ENCODE measurements at regions not wholly inside any gene's neighbourhood (a gene's known extent, or its start where the extent isn't known, plus 50 kb on each side); places are given as distances from the start of the nearest gene placed in this dataset.

GRCh38 chr13:22642088-22642487, 538.7 kb upstream of the SGCG start:
- DNase-seq (ENCODE audit: low read depth in 1 of 2, low spot score in 2 of 2) (no peak), FAIRE-seq (no peak)
- no peaks in the 10 kb centered on the region for H3K79me1 ChIP-seq (ENCODE audit: low read depth, low read length)
- no peak overlapping the region for H2BK20ac ChIP-seq (ENCODE audit: low read length)
- H3K23ac ChIP-seq (ENCODE audit: insufficient read length) = no peak overlapping the region
- WGBS, 2 experiments (ENCODE audit: extremely low coverage in 1 of 2, insufficient coverage in 1 of 2, insufficient read length in 1 of 2, insufficient replicate concordance in 2 of 2, low coverage in 1 of 2, low lambda C conversion rate in 2 of 2, missing lambda C conversion rate in 1 of 2) = 91% methylated on average over 8 of the region's 8 CpGs; no CpG with 5 or more reads in 1 of the 2 experiments
- no peak overlapping the region for H3K4me3 ChIP-seq (ENCODE audit: extremely low read depth in 1 of 4, insufficient read depth in 2 of 4, low read depth in 3 of 4, low read length in 4 of 4)
- no peak overlapping the region for H4K91ac ChIP-seq (replicated peaks; ENCODE audit: insufficient read length, low read length)
- TF ChIP-seq RAD21 (IDR thresholded peaks at IDR 0.05 in 1 of 2, conservative IDR thresholded peaks at IDR 0.05 in 1 of 2; ENCODE audit: low read depth in 2 of 2, low read length in 2 of 2) (no peak), SIX5 (IDR thresholded peaks at IDR 0.05; ENCODE audit: low read depth, low read length) (no peak), SAP30 (IDR thresholded peaks at IDR 0.05; ENCODE audit: insufficient read depth, insufficient replicate concordance, low read length) (no peak), KDM4A (IDR thresholded peaks at IDR 0.05; ENCODE audit: low read depth, low read length, severe bottlenecking) (no peak), PHF8 (conservative IDR thresholded peaks at IDR 0.05; ENCODE audit: low read depth, low read length) (no peak), TAF1 (IDR thresholded peaks at IDR 0.05; ENCODE audit: low read depth, low read length) (no peak), KDM1A (IDR thresholded peaks at IDR 0.05; ENCODE audit: borderline replicate concordance, low read length) (no peak), CEBPB (IDR thresholded peaks at IDR 0.05; ENCODE audit: low read depth, low read length) (no peak), SP1 (IDR thresholded peaks at IDR 0.05; ENCODE audit: low read depth, low read length) (no peak), NANOG (IDR thresholded peaks at IDR 0.05; ENCODE audit: insufficient read depth, low read depth, low read length, poor library complexity, severe bottlenecking) (no peak), POLR2A (IDR thresholded peaks at IDR 0.05; ENCODE audit: control extremely low read depth in 1 of 2, low read depth in 2 of 2, low read length in 2 of 2) (no peak), JUN (IDR thresholded peaks at IDR 0.05; ENCODE audit: low read depth, low read length) (no peak), RNF2 (IDR thresholded peaks at IDR 0.05; ENCODE audit: borderline replicate concordance, low read depth, low read length, missing control alignments, poor library complexity, severe bottlenecking) (no peak), BRCA1 (IDR thresholded peaks at IDR 0.05; ENCODE audit: low read depth, low read length) (no peak)
- H2AK5ac ChIP-seq (ENCODE audit: low read depth, low read length) = no peak overlapping the region
- no peaks in the 10 kb centered on the region for H3K23me2 ChIP-seq (ENCODE audit: low read depth, low read length)
- no peaks in the 10 kb centered on the region; a peak in 1 of 4 replicates for H3K9me3 ChIP-seq (ENCODE audit: insufficient read depth in 2 of 2, low read depth in 1 of 2, low read length in 1 of 2)
- no peak overlapping the region for H4K8ac ChIP-seq (ENCODE audit: extremely low read depth, insufficient read depth, low read length)
- H4K5ac ChIP-seq (ENCODE audit: insufficient read length, low read depth, low read length) = no peak overlapping the region
- POLR2A ChIA-PET (ENCODE audit: partially characterized antibody) = no interaction called here
- H3K9ac ChIP-seq (replicated peaks in 1 of 4; ENCODE audit: extremely low read depth in 1 of 4, low read depth in 3 of 4, low read length in 3 of 4) = no peak overlapping the region
- H3K4me1 ChIP-seq (replicated peaks in 1 of 4; ENCODE audit: control insufficient read depth in 3 of 4, insufficient read depth in 4 of 4, low read length in 3 of 4) = no peaks in the 10 kb centered on the region
- H3K36me3 ChIP-seq (ENCODE audit: control insufficient read depth in 2 of 4, insufficient read depth in 4 of 4, low read length in 3 of 4) = no peaks in the 10 kb centered on the region
- CTCF ChIA-PET (ENCODE audit: partially characterized antibody) = no interaction called here
- H3K27me3 ChIP-seq (replicated peaks in 1 of 4; ENCODE audit: control insufficient read depth in 3 of 4, extremely low read depth in 1 of 4, insufficient read depth in 3 of 4, low read length in 3 of 4) = no peaks in the 10 kb centered on the region
- H3K27ac ChIP-seq (ENCODE audit: low read depth, low read length) = no peak overlapping the region
- H2AFZ ChIP-seq (ENCODE audit: low read length) = no peak overlapping the region
- no peak overlapping the region for H3K56ac ChIP-seq (replicated peaks; ENCODE audit: insufficient read length, low read depth, low read length)
- H3K79me2 ChIP-seq (ENCODE audit: control insufficient read depth in 1 of 2, insufficient read depth in 2 of 2, low read length in 2 of 2) = no peaks in the 10 kb centered on the region
- H2BK5ac ChIP-seq (ENCODE audit: low read depth, low read length) = no peak overlapping the region
- no peak overlapping the region for H2BK15ac ChIP-seq (ENCODE audit: low read length)
- H2BK120ac ChIP-seq (replicated peaks; ENCODE audit: low read depth, low read length) = no peak overlapping the region
- no peak overlapping the region for H3K4me2 ChIP-seq (ENCODE audit: insufficient read depth in 1 of 2, low read depth in 2 of 2, low read length in 2 of 2)
- no peaks in the 10 kb centered on the region for H4K20me1 ChIP-seq (replicated peaks in 1 of 2; ENCODE audit: control insufficient read depth in 1 of 2, insufficient read depth in 2 of 2, low read length in 2 of 2)
- no peak overlapping the region for H3K14ac ChIP-seq (ENCODE audit: insufficient read length)
- no peak overlapping the region for H2BK12ac ChIP-seq (ENCODE audit: low read depth, low read length)
- H3K4ac ChIP-seq (replicated peaks; ENCODE audit: insufficient read length, low read depth, low read length) = no peak overlapping the region
- H3K18ac ChIP-seq (ENCODE audit: extremely low read depth, low read length) = no peak overlapping the region
